ENCODE measurements at regions not wholly inside any gene's neighbourhood (a gene's known extent, or its start where the extent isn't known, plus 50 kb on each side); places are given as distances from the start of the nearest gene placed in this dataset.

GRCh38 chr6:9458424-9458823 lies 956.5 kb downstream of the TFAP2A start:
- H3K4me3 ChIP-seq (ENCODE audit: low read length), result no peak overlapping the region
- TF ChIP-seq EZH2phosphoT487 (IDR thresholded peaks at IDR 0.05; ENCODE audit: borderline replicate concordance, low read length), result no peak
- no peak for TF ChIP-seq CTCF (conservative IDR thresholded peaks at IDR 0.05; ENCODE audit: low read depth, low read length)
- no peak for TF ChIP-seq EZH2 (IDR thresholded peaks at IDR 0.05; ENCODE audit: low read length, unreplicated experiment)
- H3K36me3 ChIP-seq (ENCODE audit: low read depth, low read length), result no peaks in the 10 kb centered on the region
- H3K9me2 ChIP-seq (replicated peaks; ENCODE audit: low read length), result no peaks in the 10 kb centered on the region
- H2AFZ ChIP-seq (ENCODE audit: low read length), result no peak overlapping the region
- H3K4me1 ChIP-seq (ENCODE audit: insufficient read depth, low read length), result no peaks in the 10 kb centered on the region
- no peaks in the 10 kb centered on the region for H3F3A ChIP-seq (ENCODE audit: low read length, unreplicated experiment)
- H3K9ac ChIP-seq (ENCODE audit: low read length), result no peak overlapping the region
- intact Hi-C loops (cut with micrococcal nuclease), result no loop called here
- H3K27me3 ChIP-seq (ENCODE audit: low read length), result peaks cover 27% of the 10 kb centered on the region
- ChIA-PET POLR2A (ENCODE audit: unreplicated experiment) (interaction anchor here (0.6 kb wide), 1 partner anchor 9 kb away, joined by 3 read pairs; no protein-coding TSS in a partner anchor), CTCF (no interaction called here)
- H3K27ac ChIP-seq (ENCODE audit: low read length), result no peak overlapping the region
- BruUV-seq (replicated peaks), result no TSS peak
- no peak for ATAC-seq
- no peaks in the 10 kb centered on the region for H3K9me3 ChIP-seq (ENCODE audit: low read length)
- H3K79me2 ChIP-seq (ENCODE audit: low read length), result no peaks in the 10 kb centered on the region
- DNase-seq, result no peak
- H4K20me1 ChIP-seq (ENCODE audit: low read length), result no peaks in the 10 kb centered on the region
- no peak overlapping the region for H3K4me2 ChIP-seq (ENCODE audit: low read length)

DNA sequence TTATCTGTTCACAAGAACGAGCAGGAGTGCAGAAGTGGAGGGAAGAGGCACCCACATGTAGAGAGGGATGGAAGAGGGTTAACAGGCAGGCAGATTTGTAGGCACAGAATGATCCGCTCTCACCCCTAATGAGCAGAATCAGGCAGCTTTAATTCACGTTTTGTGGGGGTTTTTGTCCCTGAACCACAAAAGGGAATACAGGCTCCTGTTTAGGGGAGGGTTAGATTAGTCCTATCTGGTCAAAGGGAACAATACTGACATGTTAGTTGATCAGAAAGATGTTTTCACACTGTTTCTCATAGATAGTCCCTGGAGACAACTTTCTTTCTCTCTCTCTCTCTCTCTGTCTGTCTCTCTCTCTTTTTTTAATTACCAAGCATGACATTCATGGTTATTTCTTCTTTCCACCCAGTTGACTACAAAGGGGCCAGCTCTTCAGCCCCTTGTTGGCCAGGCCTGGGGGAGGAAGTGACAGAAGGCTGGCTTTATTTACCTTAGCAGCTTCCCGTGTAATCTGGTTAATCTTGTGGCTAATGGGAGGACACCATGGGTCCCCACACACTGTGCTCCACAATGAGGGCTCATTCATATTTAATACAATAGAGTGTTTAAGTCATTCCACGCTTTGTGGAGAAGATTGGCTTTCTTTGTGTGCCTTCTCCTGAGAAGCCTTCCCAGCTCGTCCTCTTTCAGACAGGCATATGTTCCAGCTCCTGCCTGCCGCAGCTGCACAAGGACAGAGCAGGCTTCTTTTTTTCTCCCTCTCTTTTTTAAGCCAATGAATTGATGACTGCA lies 958.8 kb downstream of the TFAP2A start:
- DNase-seq (no peak), ATAC-seq (no peak)
- no TSS peak for BruUV-seq (replicated peaks)
- H4K20me1 ChIP-seq (ENCODE audit: low read length), result no peaks in the 10 kb centered on the region
- CTCF ChIA-PET, result no interaction called here
- no peaks in the 10 kb centered on the region for H3F3A ChIP-seq (ENCODE audit: low read length, unreplicated experiment)
- H3K9me3 ChIP-seq (ENCODE audit: low read length), result no peaks in the 10 kb centered on the region
- intact Hi-C loops (cut with micrococcal nuclease), result no loop called here
- H2AFZ ChIP-seq (ENCODE audit: low read length), result no peak overlapping the region
- H3K27me3 ChIP-seq (ENCODE audit: low read length), result peaks cover 25% of the 10 kb centered on the region
- no peaks in the 10 kb centered on the region for H3K36me3 ChIP-seq (ENCODE audit: low read depth, low read length)
- no peaks in the 10 kb centered on the region for H3K4me1 ChIP-seq (ENCODE audit: insufficient read depth, low read length)
- no peak for TF ChIP-seq EZH2phosphoT487 (IDR thresholded peaks at IDR 0.05; ENCODE audit: borderline replicate concordance, low read length)
- TF ChIP-seq EZH2 (IDR thresholded peaks at IDR 0.05; ENCODE audit: low read length, unreplicated experiment), result no peak
- TF ChIP-seq CTCF (conservative IDR thresholded peaks at IDR 0.05; ENCODE audit: low read depth, low read length), result no peak
- H3K4me3 ChIP-seq (ENCODE audit: low read length), result no peak overlapping the region
- H3K27ac ChIP-seq (ENCODE audit: low read length), result no peak overlapping the region
- H3K9ac ChIP-seq (ENCODE audit: low read length), result no peak overlapping the region
- POLR2A ChIA-PET (ENCODE audit: unreplicated experiment), result no interaction called here
- H3K4me2 ChIP-seq (ENCODE audit: low read length), result no peak overlapping the region
- no peaks in the 10 kb centered on the region for H3K9me2 ChIP-seq (replicated peaks; ENCODE audit: low read length)
- H3K79me2 ChIP-seq (ENCODE audit: low read length), result no peaks in the 10 kb centered on the region

GRCh38 chr6:9439621-9440330 lies 975.1 kb downstream of the TFAP2A start:
- Histone ChIP-seq H3K4me3 (ENCODE audit: low read length) (no peak overlapping the region), H3K9me2 (replicated peaks; ENCODE audit: low read length) (no peaks in the 10 kb centered on the region), H3K9me3 (ENCODE audit: low read length) (no peaks in the 10 kb centered on the region), H3K4me2 (ENCODE audit: low read length) (no peak overlapping the region), H3F3A (ENCODE audit: low read length, unreplicated experiment) (no peaks in the 10 kb centered on the region), H2AFZ (ENCODE audit: low read length) (no peak overlapping the region), H3K4me1 (ENCODE audit: insufficient read depth, low read length) (no peaks in the 10 kb centered on the region), H4K20me1 (ENCODE audit: low read length) (no peaks in the 10 kb centered on the region), H3K79me2 (ENCODE audit: low read length) (no peaks in the 10 kb centered on the region), H3K27me3 (ENCODE audit: low read length) (0 out of 2 replicates have a peak, but pooled peaks cover 13% of the 10 kb centered on the region), H3K27ac (ENCODE audit: low read length) (no peak overlapping the region), H3K36me3 (ENCODE audit: low read depth, low read length) (no peaks in the 10 kb centered on the region), H3K9ac (ENCODE audit: low read length) (no peak overlapping the region)
- no peak for DNase-seq
- TF ChIP-seq CTCF (conservative IDR thresholded peaks at IDR 0.05; ENCODE audit: low read depth, low read length) (no peak), EZH2 (IDR thresholded peaks at IDR 0.05; ENCODE audit: low read length, unreplicated experiment) (no peak), EZH2phosphoT487 (IDR thresholded peaks at IDR 0.05; ENCODE audit: borderline replicate concordance, low read length) (no peak)
- no peak for ATAC-seq
- intact Hi-C loops (cut with micrococcal nuclease), result no loop called here
- POLR2A ChIA-PET (ENCODE audit: unreplicated experiment), result no interaction called here
- BruUV-seq (replicated peaks), result no TSS peak
- CTCF ChIA-PET, result no interaction called here

Measured in PC-3 (cell line).